ENCODE measurements at regions not wholly inside any gene's neighbourhood (a gene's known extent, or its start where the extent isn't known, plus 50 kb on each side); places are given as distances from the start of the nearest gene placed in this dataset.

DNA sequence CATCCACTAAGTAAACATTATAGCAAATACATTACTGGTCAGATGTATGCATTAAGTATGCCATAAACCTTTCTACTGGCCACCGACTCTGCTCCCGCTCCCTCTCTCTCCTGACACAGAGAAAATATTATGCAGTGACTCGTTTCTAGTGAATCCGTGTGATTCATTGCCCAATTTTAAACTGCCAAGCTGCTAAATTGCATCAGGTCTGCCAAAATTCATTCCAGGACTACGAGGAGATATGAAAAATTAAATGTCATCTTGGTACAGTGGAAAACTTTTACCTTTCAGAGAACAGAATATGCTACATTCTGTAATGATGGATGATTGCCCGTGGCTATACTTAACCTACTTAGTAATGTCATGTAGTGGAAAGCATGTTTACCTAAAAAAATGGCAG lies 368.8 kb upstream of the TSHZ3 start:
- Histone ChIP-seq H3K36me3 (no peaks in the 10 kb centered on the region), H3K27ac (no peak overlapping the region), H3K9me3 (peaks cover 8% of the 10 kb centered on the region), H3K4me1 (no peaks in the 10 kb centered on the region), H3K4me3 (no peak overlapping the region), H3K27me3 (ENCODE audit: low read depth) (no peaks in the 10 kb centered on the region)
- intact Hi-C loops (cut with DNase I), result no loop called here
- ATAC-seq (no peak), DNase-seq (no peak)
- TF ChIP-seq, protein P1, sequence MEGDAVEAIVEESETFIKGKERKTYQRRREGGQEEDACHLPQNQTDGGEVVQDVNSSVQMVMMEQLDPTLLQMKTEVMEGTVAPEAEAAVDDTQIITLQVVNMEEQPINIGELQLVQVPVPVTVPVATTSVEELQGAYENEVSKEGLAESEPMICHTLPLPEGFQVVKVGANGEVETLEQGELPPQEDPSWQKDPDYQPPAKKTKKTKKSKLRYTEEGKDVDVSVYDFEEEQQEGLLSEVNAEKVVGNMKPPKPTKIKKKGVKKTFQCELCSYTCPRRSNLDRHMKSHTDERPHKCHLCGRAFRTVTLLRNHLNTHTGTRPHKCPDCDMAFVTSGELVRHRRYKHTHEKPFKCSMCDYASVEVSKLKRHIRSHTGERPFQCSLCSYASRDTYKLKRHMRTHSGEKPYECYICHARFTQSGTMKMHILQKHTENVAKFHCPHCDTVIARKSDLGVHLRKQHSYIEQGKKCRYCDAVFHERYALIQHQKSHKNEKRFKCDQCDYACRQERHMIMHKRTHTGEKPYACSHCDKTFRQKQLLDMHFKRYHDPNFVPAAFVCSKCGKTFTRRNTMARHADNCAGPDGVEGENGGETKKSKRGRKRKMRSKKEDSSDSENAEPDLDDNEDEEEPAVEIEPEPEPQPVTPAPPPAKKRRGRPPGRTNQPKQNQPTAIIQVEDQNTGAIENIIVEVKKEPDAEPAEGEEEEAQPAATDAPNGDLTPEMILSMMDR (IDR thresholded peaks at IDR 0.05), result no peak

DNA sequence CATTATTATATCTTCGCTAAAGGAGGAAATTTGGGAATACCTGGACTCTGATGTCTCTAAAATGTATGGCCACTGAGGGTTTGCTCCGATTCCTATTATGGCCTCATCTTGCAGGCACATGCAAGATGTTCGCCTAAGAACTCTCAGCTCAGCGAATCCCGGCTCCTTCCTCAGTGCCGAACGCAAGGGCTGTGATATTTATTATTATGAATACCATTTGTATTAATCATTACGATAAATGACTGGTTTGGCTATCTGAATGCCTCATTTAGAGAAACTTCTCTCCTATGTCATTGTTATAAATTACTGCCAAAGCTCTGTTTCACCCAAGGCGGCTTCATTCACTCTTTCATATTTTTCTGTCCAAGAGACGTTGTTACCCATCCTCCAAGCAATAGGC lies 369.7 kb upstream of the TSHZ3 start:
- DNase-seq (no peak), ATAC-seq (no peak)
- Histone ChIP-seq H3K9me3 (no peaks in the 10 kb centered on the region), H3K36me3 (no peaks in the 10 kb centered on the region), H3K4me1 (no peaks in the 10 kb centered on the region), H3K27ac (no peak overlapping the region), H3K27me3 (ENCODE audit: low read depth) (no peaks in the 10 kb centered on the region), H3K4me3 (no peak overlapping the region)
- TF ChIP-seq, protein P1 (IDR thresholded peaks at IDR 0.05), result no peak
- intact Hi-C loops (cut with DNase I), result no loop called here

DNA sequence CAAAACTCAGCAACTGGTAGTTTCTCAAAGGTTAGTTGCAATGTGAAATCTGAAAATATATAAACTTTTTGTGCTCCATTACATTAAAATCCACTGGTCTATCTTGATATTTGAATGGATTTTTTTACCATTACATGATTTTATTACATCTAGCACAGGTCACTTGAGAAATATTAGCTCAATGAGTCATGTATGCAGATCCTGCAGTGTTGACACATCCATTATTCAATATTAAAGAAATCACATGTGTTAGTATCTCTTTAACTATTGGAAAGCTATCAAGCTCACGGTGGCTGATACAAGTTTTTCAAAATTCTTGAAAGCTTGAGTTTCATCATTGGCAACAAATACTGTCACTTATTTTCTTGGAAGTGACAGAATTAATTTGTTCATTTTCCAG lies 373.9 kb upstream of the TSHZ3 start:
- TF ChIP-seq, protein P1 (IDR thresholded peaks at IDR 0.05), result no peak
- intact Hi-C loops (cut with DNase I), result no loop called here
- Histone ChIP-seq H3K27me3 (ENCODE audit: low read depth) (no peaks in the 10 kb centered on the region), H3K4me3 (no peak overlapping the region), H3K4me1 (no peaks in the 10 kb centered on the region), H3K36me3 (no peaks in the 10 kb centered on the region), H3K27ac (no peak overlapping the region), H3K9me3 (no peaks in the 10 kb centered on the region)
- ATAC-seq (no peak), DNase-seq (no peak)

DNA sequence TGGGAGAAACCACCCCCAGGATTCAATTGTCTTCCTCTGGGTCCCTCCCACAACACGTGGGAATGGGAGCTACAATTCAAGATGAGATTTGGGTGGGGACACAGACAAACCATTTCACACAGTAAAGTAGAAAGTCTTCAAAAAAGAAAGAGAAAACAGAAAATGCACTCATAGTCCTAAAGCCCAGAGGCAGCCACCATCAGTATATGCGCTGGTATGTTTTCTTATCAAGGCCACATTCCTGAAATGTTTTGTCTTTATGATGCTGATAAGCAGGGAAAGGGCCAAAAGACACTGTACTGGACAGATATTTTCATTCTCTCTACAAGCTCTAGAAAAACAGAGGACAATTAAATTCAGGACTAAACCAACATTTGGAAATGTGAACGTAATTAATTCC lies 375.8 kb upstream of the TSHZ3 start:
- H3K4me1 ChIP-seq, result no peaks in the 10 kb centered on the region
- no peaks in the 10 kb centered on the region for H3K27me3 ChIP-seq (ENCODE audit: low read depth)
- H3K36me3 ChIP-seq, result no peaks in the 10 kb centered on the region
- intact Hi-C loops (cut with DNase I), result no loop called here
- no peak overlapping the region for H3K4me3 ChIP-seq
- no peak for ATAC-seq
- H3K9me3 ChIP-seq, result no peaks in the 10 kb centered on the region
- H3K27ac ChIP-seq, result no peak overlapping the region
- no peak for DNase-seq
- TF ChIP-seq, protein P1 (IDR thresholded peaks at IDR 0.05), result no peak

DNA sequence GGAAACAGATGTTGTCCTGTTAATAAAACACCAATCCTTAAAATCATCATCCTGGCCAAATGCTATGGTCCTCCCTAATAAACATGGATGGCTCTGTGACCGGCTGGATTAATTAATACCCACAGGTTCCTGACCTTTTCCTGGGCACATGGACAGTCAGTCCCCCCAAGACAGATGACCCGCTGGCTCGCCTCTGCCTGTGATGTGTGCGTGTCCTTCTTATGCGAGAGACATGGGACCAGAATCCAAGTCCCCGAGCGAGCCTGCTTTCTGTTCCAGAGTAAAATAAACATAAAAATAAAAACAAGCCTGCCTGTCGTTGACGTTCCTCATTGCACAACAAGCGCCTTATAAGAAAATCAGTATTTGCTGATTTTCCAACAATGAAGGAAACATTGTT lies 378.3 kb upstream of the TSHZ3 start:
- H3K4me3 ChIP-seq, result no peak overlapping the region
- H3K4me1 ChIP-seq, result no peaks in the 10 kb centered on the region
- H3K27ac ChIP-seq, result no peak overlapping the region
- DNase-seq (no peak), ATAC-seq (no peak)
- intact Hi-C loops (cut with DNase I), result no loop called here
- no peaks in the 10 kb centered on the region for H3K36me3 ChIP-seq
- no peaks in the 10 kb centered on the region for H3K9me3 ChIP-seq
- TF ChIP-seq, protein P1 (IDR thresholded peaks at IDR 0.05), result no peak
- H3K27me3 ChIP-seq (ENCODE audit: low read depth), result no peaks in the 10 kb centered on the region

DNA sequence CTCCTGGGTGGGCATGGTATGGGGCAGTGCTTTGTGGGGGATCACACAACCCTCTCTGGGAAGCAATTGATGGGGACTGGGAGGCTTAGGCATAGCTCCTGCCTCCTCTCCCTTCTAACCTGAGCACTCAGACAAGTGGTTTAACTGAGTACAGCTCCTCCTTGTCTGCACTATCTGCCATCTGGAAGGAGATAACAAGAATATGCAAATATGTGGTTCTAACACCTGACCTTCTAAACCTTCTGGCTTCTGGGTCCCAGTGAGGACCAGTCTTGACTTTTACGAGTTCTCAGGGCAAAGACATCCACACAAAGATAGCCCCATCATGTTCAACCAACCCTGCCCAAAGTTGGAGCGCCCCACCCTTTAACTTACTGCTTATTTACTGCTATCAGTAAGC lies 381.0 kb upstream of the TSHZ3 start:
- Histone ChIP-seq H3K36me3 (no peaks in the 10 kb centered on the region), H3K27me3 (ENCODE audit: low read depth) (no peaks in the 10 kb centered on the region), H3K27ac (no peak overlapping the region), H3K9me3 (no peaks in the 10 kb centered on the region), H3K4me3 (no peak overlapping the region), H3K4me1 (no peaks in the 10 kb centered on the region)
- ATAC-seq (no peak), DNase-seq (no peak)
- intact Hi-C loops (cut with DNase I), result no loop called here
- TF ChIP-seq, protein P1 (IDR thresholded peaks at IDR 0.05), result no peak

All from lower lobe of right lung (tissue), 2 donors.